GM18858 (cell line): ENCODE measurements at regions not wholly inside any gene's neighbourhood (a gene's known extent, or its start where the extent isn't known, plus 50 kb on each side); places are given as distances from the start of the nearest gene placed in this dataset.
A peak's percentile ranks its signal among the peaks of the same experiment; 100 is the strongest.
"Not testable (repeated sequence)": the region's sequence is repeated elsewhere in the genome, so short reads cannot be mapped to it uniquely, and the experiment has no call there.

Experiments
- ATAC-seq: cut with Tn5 transposase; IDR thresholded peaks from one replicate; pipeline ENCODE4 v1.9.1; 2021; ENCODE audit not compliant: unreplicated experiment

- ATAC-seq: no peak
These were observed 101.6 kb upstream of the ITPRID2 start for GRCh38 chr2:181789827-181790448.

DNA sequence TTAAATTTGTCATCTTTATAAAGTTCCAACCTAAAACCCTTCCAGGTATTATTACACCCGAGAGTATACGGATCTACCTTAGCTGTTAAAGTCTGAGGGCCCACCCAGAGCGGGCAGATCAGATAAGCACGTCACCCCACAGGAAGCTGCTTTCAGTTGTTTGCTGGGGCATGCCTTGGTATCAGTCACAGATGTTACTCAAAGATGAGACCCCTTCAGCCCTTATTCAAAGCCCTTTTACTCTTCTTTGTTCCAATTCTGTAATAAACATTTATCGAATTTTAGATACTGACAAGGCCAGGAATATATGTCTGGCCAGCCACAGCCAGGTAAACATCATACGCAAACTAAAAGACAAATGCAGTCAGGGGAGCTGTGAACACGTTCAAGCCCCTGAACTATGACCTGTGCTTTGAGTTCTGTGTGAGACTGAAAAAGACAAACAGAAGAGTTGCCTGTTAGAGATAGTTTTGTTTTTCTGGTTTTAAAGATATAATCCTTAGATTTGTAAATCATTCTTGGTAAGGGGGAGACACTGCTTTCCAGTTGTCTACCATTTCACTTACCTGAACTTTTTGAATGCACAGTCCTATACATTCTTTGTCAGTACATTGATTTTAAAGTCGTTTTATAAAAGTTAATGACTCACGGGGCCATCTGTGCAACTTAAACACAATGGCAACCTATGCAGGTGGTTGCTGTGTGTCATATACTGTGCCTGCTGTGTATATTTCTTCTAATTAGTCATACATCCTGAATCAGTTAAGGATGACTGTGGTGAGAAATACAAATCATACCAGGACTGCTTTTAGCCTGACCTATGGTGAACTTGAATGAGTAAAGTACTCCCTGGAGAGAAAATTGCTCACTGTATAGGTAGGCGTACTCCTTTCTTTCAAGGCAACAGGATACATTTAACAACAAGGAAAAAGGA, 100.5 kb upstream of the ITPRID2 start:
- ATAC-seq: peak; percentile 98

- no peak for ATAC-seq
These were observed 98.6 kb upstream of the ITPRID2 start for GRCh38 chr2:181792906-181793305.

- ATAC-seq: no peak
These were observed 93.5 kb upstream of the ITPRID2 start for GRCh38 chr2:181798022-181798421.

GRCh38 chr2:181802300-181802699, 89.2 kb upstream of the ITPRID2 start:
- not testable (repeated sequence) for ATAC-seq

DNA sequence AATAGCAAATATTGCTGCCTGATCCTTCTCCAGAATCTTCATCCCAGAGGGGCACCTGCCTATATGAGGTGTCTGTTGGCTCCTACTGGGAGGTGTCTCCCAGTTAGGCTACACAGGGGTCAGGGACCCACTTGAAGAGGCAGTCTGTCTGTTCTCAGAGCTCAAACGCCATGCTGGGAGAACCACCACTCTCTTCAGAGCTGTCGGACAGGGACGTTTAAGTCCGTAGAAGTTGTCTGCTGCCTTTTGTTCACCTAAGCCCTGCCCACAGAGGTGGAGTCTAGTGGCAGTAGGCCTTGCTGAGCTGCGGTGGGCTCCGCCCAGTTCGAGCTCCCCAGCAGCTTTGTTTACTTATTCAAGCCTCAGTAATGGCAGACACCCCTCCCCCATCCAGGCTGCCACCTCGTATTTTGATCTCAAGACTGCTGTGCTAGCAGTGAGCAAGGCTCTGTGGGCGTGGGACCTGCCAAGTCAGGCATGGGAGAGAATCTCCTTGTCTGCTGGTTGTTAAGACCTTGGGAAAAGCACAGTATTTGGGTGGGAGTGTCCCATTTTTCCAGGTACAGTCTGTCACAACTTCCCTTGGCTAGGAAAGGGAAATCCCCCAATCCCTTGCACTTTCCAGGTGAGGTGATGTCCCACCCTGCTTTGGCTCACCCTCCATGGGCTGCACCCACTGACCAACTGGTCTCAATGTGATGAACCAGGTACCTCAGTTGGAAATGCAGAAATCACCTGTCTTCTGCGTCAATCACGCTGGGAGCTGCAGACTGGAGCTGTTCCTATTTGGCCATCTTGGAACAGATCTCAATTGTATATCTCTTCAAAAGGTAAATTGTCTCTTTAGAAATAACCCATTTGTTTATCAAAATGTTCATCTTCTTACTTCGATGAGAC, 87.4 kb upstream of the ITPRID2 start:
- not testable (repeated sequence) for ATAC-seq

- no peak for ATAC-seq
These were observed 86.1 kb upstream of the ITPRID2 start for GRCh38 chr2:181805228-181806038.

- no peak for ATAC-seq
These were observed 85.5 kb upstream of the ITPRID2 start for GRCh38 chr2:181806039-181806392.

DNA sequence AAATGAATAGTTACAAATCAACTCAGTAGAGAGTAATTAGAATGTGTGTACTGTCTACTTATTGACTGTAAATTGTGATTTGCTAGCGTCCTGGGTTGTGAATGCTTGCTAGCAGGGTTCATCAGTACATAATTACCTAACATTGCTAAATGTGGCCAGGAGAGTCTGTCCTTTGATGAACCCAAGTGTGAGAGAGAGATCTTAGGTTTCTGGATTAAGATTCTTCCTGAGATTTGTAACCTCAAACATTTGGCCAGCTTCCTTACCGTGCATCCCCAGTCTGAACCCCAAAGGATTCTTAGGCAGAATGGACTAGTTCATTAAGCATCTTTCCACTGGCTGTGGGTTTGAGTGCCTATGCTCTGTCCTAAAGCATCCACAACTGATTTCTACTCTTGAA, 84.0 kb upstream of the ITPRID2 start:
- no peak for ATAC-seq

DNA sequence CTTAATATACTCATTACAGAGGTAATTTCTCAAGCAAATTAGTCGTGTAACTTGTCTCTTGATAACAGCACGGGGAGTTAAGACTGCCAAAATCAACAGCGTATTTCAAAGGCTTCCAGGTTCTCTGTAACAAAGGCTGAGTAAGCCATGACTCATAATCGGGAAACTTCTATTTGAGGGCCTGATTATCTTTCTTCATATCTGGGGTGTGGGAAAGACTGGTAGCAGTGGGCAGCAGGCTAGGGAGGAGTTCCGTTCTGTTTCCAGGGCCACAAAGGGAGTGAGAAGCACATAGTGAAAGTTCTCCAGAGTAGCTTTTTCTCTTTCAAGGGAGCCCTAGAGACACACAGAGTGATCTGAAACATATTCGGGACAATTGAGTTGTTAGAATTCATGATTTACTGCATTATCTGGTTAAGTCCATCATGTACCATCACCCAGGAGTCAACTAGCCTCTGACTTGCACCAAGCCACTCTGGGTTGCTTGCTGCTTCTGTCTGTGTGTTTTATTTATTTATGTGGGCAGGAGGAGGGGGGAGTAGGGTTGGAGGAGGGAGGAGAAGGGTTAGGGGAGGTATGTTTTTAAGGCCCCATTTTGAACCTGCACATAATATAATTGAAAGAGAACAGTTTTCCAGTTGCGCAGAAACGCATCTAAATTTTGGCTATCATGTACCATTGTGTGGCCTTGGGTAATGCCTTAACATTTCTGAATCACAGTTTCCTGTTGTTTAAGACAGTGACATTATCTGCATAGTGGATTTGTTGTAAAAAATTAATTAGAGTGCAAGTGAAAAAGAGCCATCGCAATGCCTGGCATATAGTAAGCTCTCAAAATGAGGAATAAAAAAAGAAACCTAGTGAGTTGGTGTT, 80.5 kb upstream of the ITPRID2 start:
- no peak for ATAC-seq

- no peak for ATAC-seq
These were observed 79.3 kb upstream of the ITPRID2 start for GRCh38 chr2:181812106-181812743.

- ATAC-seq: no peak
These were observed 77.5 kb upstream of the ITPRID2 start for GRCh38 chr2:181814057-181814491.

DNA sequence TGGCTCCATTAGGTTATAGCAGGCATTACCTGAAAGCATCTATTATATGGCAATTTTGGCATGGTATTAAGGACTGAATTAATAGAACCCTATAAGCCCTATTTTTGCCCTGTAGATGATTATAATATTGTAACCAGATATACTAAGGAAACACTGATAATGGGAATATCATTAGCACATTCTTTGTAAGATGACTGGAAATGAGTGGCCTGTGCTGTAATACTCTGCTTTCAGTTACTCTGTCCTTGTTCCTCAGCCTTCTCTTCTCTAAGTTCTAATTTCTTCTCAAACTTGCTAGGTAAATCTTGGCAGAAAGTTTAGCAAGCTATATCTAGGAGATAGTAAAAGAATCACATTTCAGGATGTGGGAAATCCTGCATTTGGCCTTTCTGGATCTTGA, 74.0 kb upstream of the ITPRID2 start:
- ATAC-seq: no peak

DNA sequence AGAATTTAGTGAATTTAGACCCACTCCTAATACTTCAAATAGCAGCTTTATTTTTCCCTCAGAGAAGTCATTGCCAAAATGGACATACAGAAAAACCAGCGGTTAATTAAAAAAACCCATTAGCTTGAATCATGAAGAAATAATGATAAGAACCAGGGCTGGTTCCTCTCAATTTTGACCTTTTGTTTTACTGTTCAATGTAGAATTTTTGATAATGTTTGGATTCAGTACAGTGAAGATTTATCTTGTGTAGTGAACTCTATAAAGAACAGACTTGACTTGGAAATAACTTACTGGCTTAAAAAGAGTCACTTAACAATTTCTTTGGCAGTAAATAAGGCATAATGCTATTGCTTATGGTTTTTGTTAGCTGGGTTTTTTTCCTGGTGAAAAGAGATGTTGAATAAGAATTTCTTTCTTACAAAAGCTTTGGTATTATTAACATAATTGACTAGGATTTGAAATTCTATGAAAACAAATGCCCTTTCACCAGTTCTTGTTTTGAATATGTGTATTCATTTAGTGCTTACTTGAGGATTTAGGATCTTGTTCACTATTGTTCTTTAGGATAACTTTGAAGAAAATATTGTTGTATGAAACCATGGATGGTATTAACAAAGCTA, 73.4 kb upstream of the ITPRID2 start:
- ATAC-seq: no peak

DNA sequence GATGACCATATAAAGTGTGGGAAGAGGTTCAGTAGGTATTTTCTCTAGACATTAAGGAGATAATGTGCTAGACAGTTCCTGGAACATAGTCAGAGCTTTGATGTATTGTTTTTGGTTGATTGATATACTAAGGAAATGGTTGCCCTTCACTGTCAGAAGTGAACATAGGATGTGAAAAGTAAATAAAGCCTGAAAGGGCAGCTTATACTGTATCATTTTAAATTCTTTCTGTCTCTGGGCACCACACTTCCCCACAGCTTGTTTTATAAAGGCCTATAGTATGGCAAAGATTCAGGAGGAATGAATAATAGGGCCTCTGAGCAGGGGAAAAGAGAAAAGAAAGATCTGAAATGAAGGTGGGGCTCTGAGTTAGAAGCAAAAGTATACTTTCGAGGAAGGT, 72.7 kb upstream of the ITPRID2 start:
- ATAC-seq: no peak

- no peak for ATAC-seq
These were observed 70.5 kb upstream of the ITPRID2 start for GRCh38 chr2:181821049-181821448.

- no peak for ATAC-seq
These were observed 69.4 kb upstream of the ITPRID2 start for GRCh38 chr2:181822097-181822496.

GRCh38 chr2:181823405-181823804, 68.1 kb upstream of the ITPRID2 start:
- no peak for ATAC-seq
